Ascending aorta (tissue), 2 donors: ENCODE measurements at regions not wholly inside any gene's neighbourhood (a gene's known extent, or its start where the extent isn't known, plus 50 kb on each side); places are given as distances from the start of the nearest gene placed in this dataset.

Experiments used
- DNase-seq, 2 donors: peaks; one replicate each; pipeline ENCODE4 v3.0.0-alpha.2; 2019; ENCODE audit warnings: low spot score in 2 of 2
- H3K27ac ChIP-seq, 2 donors: fragments of 200-600 bp; sonication (generic); one replicate each; pipeline ENCODE4 v1.5.1; 2016 to 2017; ENCODE audit warnings: mild to moderate bottlenecking in 1 of 2
- H3K27me3 ChIP-seq: fragments of 200-600 bp; sonication (generic); one replicate; pipeline ENCODE4 v1.5.1; 2017
- H3K36me3 ChIP-seq, 2 donors: fragments of 200-600 bp; sonication (generic); one replicate each; pipeline ENCODE4 v1.5.1; 2016
- H3K4me1 ChIP-seq, 2 donors: fragments of 200-600 bp; sonication (generic); one replicate each; pipeline ENCODE4 v1.5.1; 2016 to 2017; ENCODE audit warnings: mild to moderate bottlenecking in 1 of 2
- H3K4me3 ChIP-seq, 2 donors: fragments of 200-600 bp; sonication (generic); one replicate each; pipeline ENCODE4 v1.5.1; 2016 to 2017; ENCODE audit warnings: mild to moderate bottlenecking in 1 of 2
- H3K9me3 ChIP-seq, 2 donors: fragments of 200-600 bp; sonication (generic); one replicate each; pipeline ENCODE4 v1.5.1; 2016
- intact Hi-C: fragments of 100-400 bp; cut with DNase I; formaldehyde crosslinking; loops from one replicate; pipeline ENCODE4 v1.15.1; 2023
- TF ChIP-seq, protein P1 (sequence below), 3 experiments: fragments of 200-600 bp in 2 of 3; fragments of 450-650 bp in 1 of 3; sonication (generic) in 2 of 3; IDR thresholded peaks; one replicate each; pipeline ENCODE4 v1.5.1; 2016 to 2019; ENCODE audit warnings: antibody characterized with exemption in 3 of 3, mild to moderate bottlenecking in 1 of 3, moderate library complexity in 1 of 3

GRCh38 chr5:56309262-56309826 is 76.2 kb upstream of the ANKRD55 start:
- H3K4me3 ChIP-seq: no peak overlapping the region
- DNase-seq: no peak
- TF ChIP-seq, protein P1, sequence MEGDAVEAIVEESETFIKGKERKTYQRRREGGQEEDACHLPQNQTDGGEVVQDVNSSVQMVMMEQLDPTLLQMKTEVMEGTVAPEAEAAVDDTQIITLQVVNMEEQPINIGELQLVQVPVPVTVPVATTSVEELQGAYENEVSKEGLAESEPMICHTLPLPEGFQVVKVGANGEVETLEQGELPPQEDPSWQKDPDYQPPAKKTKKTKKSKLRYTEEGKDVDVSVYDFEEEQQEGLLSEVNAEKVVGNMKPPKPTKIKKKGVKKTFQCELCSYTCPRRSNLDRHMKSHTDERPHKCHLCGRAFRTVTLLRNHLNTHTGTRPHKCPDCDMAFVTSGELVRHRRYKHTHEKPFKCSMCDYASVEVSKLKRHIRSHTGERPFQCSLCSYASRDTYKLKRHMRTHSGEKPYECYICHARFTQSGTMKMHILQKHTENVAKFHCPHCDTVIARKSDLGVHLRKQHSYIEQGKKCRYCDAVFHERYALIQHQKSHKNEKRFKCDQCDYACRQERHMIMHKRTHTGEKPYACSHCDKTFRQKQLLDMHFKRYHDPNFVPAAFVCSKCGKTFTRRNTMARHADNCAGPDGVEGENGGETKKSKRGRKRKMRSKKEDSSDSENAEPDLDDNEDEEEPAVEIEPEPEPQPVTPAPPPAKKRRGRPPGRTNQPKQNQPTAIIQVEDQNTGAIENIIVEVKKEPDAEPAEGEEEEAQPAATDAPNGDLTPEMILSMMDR (IDR thresholded peaks at IDR 0.05): no peak
- intact Hi-C loops: no loop called here
- no peaks in the 10 kb centered on the region for H3K9me3 ChIP-seq
- H3K36me3 ChIP-seq: no peaks in the 10 kb centered on the region
- H3K27me3 ChIP-seq: no peaks in the 10 kb centered on the region
- H3K4me1 ChIP-seq: no peaks in the 10 kb centered on the region
- H3K27ac ChIP-seq: no peak overlapping the region

DNA sequence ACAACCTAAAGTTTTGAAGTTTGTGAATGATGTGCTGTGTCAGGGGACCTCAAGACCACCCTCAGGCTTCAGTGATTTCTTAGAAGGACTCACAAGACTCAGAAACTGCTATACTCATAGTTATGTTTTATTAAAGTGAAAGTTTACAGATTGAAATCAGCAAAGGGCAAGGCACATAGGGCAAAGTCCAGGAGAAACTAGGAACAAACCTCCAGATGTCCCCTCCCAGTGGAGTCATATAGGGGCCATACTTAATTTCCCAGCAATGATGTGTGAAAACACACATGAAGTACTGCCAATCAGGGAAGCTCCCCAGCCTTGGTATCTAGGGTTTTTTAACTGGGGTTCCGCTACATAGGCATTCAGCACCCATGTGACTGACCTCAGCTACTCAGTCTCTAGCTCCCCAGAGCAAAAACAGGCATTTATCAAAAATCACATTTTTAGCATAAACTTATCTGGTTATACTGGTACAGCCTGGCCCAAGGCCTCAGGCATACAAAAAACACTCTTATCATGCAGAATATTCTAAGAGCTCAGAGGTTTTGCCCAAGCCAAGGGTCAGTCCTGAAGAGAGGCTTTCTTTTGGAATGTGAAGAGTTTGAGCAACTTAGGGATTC is 74.7 kb upstream of the ANKRD55 start:
- H3K4me1 ChIP-seq: no peaks in the 10 kb centered on the region
- H3K9me3 ChIP-seq: no peaks in the 10 kb centered on the region
- intact Hi-C loops: no loop called here
- no peaks in the 10 kb centered on the region for H3K36me3 ChIP-seq
- DNase-seq: no peak
- H3K27me3 ChIP-seq: no peaks in the 10 kb centered on the region
- H3K4me3 ChIP-seq: no peak overlapping the region
- TF ChIP-seq, protein P1 (IDR thresholded peaks at IDR 0.05): no peak
- no peak overlapping the region for H3K27ac ChIP-seq

DNA sequence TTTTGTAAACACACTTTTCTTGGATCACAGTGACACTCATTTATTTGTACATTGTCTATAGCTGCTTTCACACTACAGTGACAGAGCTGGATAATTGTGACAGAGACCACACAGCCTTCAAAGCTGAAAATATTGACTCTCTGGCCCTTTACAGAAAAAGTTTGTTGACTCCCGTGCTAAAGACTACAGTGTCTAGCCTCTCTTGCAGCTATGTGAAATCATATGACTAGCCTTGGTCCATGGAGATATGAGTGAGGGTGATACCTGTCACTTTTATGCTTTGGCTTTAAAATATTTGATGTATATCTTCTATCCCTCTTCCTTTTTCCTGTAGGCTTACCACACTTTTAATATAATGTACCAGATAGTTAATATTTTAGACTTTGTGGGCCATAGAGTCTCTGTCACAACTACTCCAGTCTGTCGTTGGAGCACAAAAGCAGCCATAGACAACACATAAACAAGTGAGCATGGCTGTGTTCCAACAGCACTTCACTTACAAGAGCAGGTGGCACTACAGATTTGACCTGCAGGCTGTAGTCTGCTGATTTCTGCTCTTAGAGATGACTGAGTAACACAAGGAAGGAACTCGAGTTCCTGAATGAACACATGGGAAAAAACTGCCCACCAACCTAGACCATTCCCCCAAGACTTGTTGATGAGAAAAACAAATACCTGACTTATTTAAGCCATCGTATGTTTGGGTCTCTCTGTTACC is 73.5 kb upstream of the ANKRD55 start:
- H3K36me3 ChIP-seq: no peaks in the 10 kb centered on the region
- intact Hi-C loops: no loop called here
- no peak overlapping the region for H3K27ac ChIP-seq
- TF ChIP-seq, protein P1 (IDR thresholded peaks at IDR 0.05): no peak
- H3K4me1 ChIP-seq: no peaks in the 10 kb centered on the region
- no peak overlapping the region for H3K4me3 ChIP-seq
- H3K9me3 ChIP-seq: no peaks in the 10 kb centered on the region
- H3K27me3 ChIP-seq: no peaks in the 10 kb centered on the region
- DNase-seq: no peak

DNA sequence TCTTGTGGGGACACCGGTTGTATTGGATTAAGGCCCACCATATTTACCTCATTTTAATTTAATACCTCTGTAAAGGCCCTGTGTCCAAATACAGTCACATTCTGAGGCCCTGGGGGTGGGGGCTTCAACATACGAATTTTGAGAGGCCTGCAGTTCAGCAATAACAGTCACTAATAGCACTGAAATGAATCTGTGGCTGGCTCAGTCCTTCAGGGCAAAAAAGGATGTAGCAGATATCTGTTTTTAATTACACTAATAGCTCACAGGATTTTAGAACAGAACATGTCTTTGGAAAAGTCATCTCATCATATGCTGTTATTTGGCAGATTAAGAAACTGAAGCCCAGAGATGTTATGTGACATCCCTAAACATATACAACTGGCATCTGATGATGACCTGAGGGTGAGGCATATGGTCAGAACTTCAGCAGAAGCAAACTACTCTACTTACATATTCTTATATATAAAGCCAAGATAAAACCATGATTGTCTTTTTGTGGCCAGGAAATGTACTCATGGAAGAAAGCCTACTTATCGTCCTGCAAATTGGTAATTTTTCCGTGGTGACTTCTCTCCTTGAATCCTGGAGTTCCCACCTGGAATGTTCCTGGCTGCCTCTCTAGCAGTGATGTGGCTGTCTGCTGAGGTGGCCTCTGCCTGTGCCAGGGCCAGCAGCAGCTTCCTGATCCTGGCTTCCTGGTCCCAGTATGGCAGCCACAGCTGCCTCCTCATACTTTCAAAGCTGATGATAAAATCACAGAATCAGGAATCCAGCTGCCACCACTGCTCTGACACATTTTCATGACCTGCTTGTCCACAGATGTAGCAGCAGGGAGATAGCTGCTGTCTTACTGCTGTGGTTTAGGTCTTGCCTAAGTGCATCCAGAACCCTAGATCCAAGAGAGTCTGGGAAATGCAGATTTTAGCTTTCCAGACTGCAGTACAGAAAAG is 72.1 kb upstream of the ANKRD55 start:
- no peak for DNase-seq
- H3K9me3 ChIP-seq: no peaks in the 10 kb centered on the region
- no peak overlapping the region for H3K27ac ChIP-seq
- intact Hi-C loops: no loop called here
- H3K4me1 ChIP-seq: no peaks in the 10 kb centered on the region
- TF ChIP-seq, protein P1 (IDR thresholded peaks at IDR 0.05): no peak
- no peaks in the 10 kb centered on the region for H3K36me3 ChIP-seq
- H3K4me3 ChIP-seq: no peak overlapping the region
- H3K27me3 ChIP-seq: no peaks in the 10 kb centered on the region

- Histone ChIP-seq H3K27ac (no peak overlapping the region), H3K27me3 (no peaks in the 10 kb centered on the region), H3K9me3 (no peaks in the 10 kb centered on the region), H3K4me3 (no peak overlapping the region), H3K36me3 (no peaks in the 10 kb centered on the region), H3K4me1 (peaks cover 0 to 3% of the 10 kb centered on the region in 2 donors)
- TF ChIP-seq, protein P1 (IDR thresholded peaks at IDR 0.05): no peak
- intact Hi-C loops: no loop called here
- no peak for DNase-seq
Observed at GRCh38 chr5:56303511-56303910, 70.4 kb upstream of the ANKRD55 start.
